DMS153 treated with DMSO at 0.1 percent for 48 hours (cell line): ENCODE measurements at regions not wholly inside any gene's neighbourhood (a gene's known extent, or its start where the extent isn't known, plus 50 kb on each side); places are given as distances from the start of the nearest gene placed in this dataset.

ENCODE experiments used
- DNase-seq: peaks from one replicate; lab custom pipeline; 2025; ENCODE audit not compliant: unreplicated experiment; lab: John Stamatoyannopoulos, UW

- no peak for DNase-seq
Measured at GRCh38 chr2:12382366-12382765, 334.4 kb upstream of the TRIB2 start.

DNA sequence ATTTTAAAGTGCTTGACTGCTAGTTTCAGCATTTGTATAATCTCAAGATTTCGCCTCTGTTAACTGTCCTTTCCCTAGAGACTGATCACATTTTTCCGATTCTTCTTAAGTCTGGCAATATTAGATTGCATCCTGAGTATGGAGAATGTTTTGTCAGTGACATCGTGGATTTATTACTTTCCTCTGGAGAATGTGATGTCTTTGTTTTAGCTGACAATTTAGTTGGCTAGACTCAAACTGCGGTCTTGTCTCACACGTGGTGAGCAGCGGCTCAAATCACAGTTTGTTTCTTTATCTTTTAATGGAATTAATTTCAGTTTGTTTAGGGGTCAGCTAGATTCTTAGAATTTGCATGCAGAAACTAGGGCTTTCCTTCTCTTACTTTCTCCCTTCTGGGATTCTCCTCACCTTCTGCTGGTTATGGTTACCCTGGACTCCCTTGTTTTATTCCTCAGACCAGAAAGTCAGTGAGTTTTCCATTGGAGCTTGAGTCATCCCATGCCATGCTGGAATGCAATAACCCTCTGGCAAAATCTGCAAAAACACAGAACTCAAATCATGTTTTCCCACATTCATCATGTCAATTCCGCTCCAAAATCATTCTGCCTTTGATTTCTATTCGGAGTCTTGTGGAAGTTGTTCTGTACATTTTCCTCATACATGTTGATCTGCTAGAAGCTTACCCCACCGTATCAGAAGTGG is 327.2 kb upstream of the TRIB2 start:
- no peak for DNase-seq

DNA sequence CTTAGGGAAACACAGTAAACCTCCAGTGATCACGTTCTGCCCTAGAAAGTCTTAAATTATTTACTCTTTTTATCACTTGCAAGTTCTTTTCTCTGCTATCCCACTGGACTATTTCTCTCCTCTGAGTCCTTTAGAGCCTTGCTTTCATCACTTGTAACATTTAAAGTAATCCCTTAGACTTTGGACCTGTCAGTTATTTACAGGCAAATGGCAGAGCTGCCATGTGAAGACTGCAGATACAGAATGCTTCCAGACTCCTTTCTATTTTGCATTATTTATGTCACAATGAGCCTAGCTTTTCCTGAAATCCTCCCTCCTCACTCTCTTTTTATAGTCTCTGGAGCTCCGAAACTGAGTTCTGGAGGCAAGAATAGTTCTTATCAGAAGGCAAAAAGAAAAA is 325.6 kb upstream of the TRIB2 start:
- DNase-seq: no peak

DNA sequence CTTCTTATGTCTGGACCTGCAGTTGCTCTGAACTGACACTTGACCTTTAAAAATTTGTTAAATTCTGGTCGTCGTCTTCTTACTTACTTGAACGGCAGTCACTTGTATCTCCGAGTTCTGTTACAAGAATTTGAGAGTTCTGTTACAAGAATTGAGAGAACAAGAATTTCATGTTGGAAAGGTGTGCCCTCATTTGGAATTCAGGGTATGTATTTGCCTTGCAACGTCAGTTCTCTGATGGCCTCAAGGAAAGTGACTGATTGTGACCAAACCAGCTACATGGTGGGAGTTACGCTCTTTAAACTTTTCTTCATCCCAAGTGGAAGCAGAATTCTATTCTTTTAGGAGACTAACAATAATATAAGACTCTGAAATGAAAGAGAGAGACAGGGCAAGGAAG is 320.0 kb upstream of the TRIB2 start:
- no peak for DNase-seq

GRCh38 chr2:12397854-12398253 is 318.9 kb upstream of the TRIB2 start:
- peak; percentile 31 for DNase-seq

GRCh38 chr2:12399240-12399639 is 317.5 kb upstream of the TRIB2 start:
- peak; percentile 70 for DNase-seq

- no peak for DNase-seq
Measured at GRCh38 chr2:12400543-12400942, 316.2 kb upstream of the TRIB2 start.

GRCh38 chr2:12402440-12403139 is 314.1 kb upstream of the TRIB2 start:
- DNase-seq: no peak

DNA sequence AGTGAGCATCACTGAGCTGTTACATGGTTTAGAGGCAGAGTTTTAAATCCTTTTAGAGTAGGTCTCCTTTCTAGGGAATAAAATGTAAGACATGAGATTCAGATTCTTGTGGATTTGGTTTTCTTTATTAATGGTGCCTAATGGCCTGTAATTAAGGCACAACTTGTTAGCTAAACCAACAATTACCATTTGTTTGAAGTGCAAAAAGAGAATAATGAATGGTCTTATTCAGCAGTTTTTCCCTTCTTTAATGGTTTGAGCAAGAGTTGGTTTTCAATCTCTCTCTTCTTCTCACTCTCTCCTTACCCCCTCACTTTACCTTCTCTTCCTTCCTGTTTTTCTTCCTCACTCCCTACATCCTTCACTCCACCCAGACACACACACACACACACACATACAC is 312.2 kb upstream of the TRIB2 start:
- no peak for DNase-seq

DNA sequence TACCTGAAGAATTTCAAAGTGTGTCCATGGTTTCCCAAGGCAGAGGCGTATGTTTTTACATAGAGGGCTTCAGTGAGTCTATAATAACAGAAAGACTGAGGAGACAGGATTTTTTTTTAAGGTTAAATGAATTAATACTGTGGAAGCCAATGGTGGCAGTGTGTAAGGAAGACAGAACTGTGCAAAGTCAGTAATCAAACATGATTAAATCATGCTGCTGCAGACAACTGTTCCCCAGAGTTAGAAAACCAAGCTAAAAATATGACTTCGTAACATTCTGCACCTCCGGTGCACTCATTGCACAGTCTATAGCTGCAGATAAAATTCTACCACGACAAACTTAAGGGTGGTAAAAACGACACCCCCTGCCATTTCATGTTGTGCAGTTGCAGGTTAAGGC is 309.6 kb upstream of the TRIB2 start:
- DNase-seq: no peak

GRCh38 chr2:12412898-12413305 is 303.8 kb upstream of the TRIB2 start:
- DNase-seq: no peak

GRCh38 chr2:12415536-12415935 is 301.2 kb upstream of the TRIB2 start:
- no peak for DNase-seq

DNA sequence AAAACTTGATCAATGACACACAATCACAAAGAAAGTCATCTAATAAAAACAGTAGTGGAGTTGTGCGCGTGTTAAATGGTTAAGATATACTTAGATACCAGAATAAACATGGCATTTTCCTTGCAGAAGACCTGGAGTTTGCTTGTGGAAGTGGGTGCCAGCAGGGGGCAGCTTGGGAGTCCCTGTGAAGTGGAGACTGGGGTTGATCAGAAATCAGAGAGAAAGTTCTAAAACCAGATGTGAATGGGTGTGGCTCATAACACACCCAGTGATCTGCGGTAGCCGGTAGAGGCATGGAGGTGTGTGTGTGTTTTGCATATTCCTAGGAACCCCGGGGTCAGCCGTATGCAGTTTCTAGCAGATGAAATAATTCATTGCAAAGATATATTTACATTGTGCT is 300.1 kb upstream of the TRIB2 start:
- no peak for DNase-seq

GRCh38 chr2:12417786-12418185 is 298.9 kb upstream of the TRIB2 start:
- no peak for DNase-seq

DNA sequence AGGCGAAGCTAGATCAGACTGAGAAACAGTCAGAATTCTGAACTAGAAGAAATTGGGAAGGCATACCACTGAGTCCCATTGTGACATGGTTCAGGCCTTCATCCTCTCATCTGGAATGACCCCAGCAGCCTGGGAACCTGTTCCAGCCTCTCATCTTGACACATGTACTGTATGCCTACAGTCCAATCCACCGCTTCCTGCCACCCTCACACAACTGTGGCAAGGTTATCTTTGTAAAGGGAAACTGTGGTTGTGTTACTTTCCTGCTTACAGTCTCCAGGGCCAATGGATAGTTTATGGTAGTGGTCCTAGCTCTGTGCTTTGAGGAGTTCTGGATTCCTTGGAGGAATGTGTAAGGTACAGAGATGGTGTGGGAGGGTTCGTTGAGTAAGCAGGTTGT is 296.9 kb upstream of the TRIB2 start:
- no peak for DNase-seq

- no peak for DNase-seq
Measured at GRCh38 chr2:12421046-12421445, 295.7 kb upstream of the TRIB2 start.

GRCh38 chr2:12424219-12424618 is 292.5 kb upstream of the TRIB2 start:
- no peak for DNase-seq

DNA sequence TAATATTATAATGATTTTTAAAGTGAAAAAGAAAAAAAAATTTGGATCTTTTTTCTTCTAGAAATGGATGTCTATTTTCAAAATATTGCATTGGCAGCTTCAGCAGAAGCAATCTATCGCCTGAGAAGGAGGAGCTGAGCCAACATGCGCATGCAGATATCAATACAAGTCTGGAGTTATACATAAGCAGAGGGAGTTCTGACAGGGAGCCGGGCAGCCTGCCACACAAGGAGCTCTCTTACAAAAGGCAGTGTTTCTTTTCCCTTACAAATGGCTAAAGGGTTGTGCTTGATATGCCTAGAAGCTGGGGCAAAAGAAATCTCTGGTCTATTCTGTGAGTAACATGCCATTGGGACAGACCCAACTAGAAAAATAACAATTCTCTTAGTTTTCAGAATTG is 291.9 kb upstream of the TRIB2 start:
- no peak for DNase-seq

- no peak for DNase-seq
Measured at GRCh38 chr2:12428324-12428723, 288.4 kb upstream of the TRIB2 start.

DNA sequence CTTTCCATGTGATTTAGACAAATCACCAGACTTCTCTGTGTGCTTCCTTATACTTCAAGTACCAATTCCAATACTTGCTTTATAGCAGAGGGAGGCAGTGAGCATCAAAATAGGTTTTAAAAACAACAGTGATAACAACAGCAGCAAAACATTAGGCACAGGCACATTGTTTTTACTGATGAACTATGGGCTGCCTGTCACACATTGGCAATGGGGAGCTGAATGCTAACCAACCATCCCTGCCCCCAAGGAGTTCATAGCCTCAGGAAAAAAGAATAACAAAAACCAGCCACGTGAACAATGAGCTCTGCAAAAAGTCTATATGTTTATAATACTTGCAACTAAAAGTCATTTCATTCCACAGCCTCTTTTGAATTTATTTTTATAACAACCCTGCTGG is 287.9 kb upstream of the TRIB2 start:
- DNase-seq: no peak

- DNase-seq: no peak
Measured at GRCh38 chr2:12429779-12430406, 286.8 kb upstream of the TRIB2 start.

DNA sequence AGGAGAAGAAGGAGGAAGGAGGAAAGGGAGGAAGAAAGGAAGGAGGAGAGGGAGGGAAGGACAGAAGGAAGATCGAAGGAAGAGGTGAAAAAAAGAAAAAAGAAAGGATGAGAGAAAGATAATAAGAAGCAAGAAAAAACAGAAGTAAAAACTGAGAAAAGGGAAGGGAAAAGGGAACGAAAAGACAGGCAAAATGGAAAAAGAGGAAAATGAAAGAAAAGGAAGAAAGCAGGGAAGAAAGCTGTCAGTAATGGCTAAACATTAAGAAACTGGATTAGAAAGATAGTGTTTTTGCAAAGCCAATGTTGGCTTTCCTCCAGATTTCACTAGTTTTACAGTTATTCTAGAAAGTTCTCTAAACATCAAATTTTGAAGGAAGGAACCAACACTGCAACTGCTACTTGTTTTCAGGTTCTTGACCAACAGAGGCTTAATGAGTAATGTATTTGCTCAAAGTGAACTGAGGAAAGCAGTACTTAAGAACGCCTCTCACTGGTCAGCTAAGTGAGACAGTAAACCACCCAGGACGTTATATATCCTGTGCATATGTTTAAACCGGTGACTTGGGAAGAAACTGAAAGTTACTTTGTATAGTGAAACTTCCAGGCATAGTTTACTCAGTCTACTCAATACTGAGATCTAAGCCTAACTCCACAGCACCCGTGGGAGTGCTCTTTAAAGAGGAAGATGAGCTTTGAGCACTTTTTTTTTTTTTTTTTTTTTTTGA is 286.2 kb upstream of the TRIB2 start:
- DNase-seq: no peak
